ENCODE measurements at regions not wholly inside any gene's neighbourhood (a gene's known extent, or its start where the extent isn't known, plus 50 kb on each side); places are given as distances from the start of the nearest gene placed in this dataset.

DNA sequence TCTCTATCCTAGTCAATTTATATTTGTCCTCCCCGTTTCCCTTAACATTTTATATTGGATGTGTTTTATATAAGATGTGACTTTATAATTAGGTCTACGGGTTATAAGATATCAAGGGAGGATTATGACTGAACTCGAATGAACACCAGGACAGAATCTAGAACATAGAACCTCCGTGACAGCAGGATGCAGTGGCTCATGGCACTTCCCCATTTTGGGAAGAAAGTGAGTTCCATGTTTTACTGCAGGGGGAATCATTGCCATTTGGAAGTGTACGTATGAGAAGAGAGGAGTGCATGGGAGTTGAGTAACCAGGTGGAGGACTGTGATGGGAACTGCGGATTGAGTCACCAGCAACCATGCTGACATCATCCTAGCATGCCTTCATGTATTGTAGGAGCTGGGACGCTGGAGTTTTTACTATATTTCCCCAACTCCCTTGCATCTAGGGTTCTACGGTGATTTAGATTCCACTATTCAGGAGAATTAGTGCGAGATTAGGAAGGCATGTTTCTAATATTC is 56.1 kb upstream of the FOXC1 start:
- no peak for DNase-seq (ENCODE audit: low spot score)
- H4K20me1 ChIP-seq (ENCODE audit: insufficient read depth, poor library complexity, severe bottlenecking) = no peaks in the 10 kb centered on the region
- H3K36me3 ChIP-seq (replicated peaks; ENCODE audit: insufficient read depth, low read depth) = no peaks in the 10 kb centered on the region
- no peaks in the 10 kb centered on the region for H3K9me3 ChIP-seq (ENCODE audit: low read depth)
- no peak for TF ChIP-seq EZH2phosphoT487 (IDR thresholded peaks at IDR 0.05; ENCODE audit: low read depth, severe bottlenecking, unreplicated experiment)
- TF ChIP-seq, protein P1, sequence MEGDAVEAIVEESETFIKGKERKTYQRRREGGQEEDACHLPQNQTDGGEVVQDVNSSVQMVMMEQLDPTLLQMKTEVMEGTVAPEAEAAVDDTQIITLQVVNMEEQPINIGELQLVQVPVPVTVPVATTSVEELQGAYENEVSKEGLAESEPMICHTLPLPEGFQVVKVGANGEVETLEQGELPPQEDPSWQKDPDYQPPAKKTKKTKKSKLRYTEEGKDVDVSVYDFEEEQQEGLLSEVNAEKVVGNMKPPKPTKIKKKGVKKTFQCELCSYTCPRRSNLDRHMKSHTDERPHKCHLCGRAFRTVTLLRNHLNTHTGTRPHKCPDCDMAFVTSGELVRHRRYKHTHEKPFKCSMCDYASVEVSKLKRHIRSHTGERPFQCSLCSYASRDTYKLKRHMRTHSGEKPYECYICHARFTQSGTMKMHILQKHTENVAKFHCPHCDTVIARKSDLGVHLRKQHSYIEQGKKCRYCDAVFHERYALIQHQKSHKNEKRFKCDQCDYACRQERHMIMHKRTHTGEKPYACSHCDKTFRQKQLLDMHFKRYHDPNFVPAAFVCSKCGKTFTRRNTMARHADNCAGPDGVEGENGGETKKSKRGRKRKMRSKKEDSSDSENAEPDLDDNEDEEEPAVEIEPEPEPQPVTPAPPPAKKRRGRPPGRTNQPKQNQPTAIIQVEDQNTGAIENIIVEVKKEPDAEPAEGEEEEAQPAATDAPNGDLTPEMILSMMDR (IDR thresholded peaks at IDR 0.05; ENCODE audit: poor library complexity) = no peak
- TF ChIP-seq EZH2 (IDR thresholded peaks at IDR 0.05; ENCODE audit: borderline replicate concordance) = no peak
- H3K27ac ChIP-seq = no peak overlapping the region
- no peak overlapping the region for H3K4me3 ChIP-seq
- H3K9me2 ChIP-seq (replicated peaks; ENCODE audit: insufficient read depth) = no peaks in the 10 kb centered on the region
- 89% methylated on average over 9 of the region's 9 CpGs for WGBS (ENCODE audit: low lambda C conversion rate, missing lambda C conversion rate)
- H3K4me2 ChIP-seq = no peak overlapping the region
- H3K27me3 ChIP-seq = no peaks in the 10 kb centered on the region
- H3K4me1 ChIP-seq (ENCODE audit: insufficient read depth) = peaks cover 3% of the 10 kb centered on the region
- H2AFZ ChIP-seq = no peak overlapping the region
- no peaks in the 10 kb centered on the region for H3K79me2 ChIP-seq

DNA sequence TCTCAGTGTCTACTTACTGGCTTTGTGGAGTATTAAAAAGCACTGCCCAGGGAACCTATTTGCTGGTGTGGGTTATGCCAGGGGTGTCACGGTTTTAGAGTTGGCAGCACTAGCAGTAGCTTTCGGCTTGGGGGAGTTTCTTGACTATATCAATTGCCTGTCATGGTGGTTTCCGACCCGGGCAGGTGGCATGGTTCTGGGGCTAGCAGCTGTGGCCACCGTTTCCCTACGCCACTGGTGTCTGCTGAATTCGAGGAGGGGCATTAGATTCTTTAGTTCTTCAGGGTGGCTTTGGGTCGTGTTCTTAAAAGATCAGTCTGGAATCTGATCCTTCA is 55.6 kb upstream of the FOXC1 start:
- DNase-seq (ENCODE audit: low spot score) = no peak
- Histone ChIP-seq H3K36me3 (replicated peaks; ENCODE audit: insufficient read depth, low read depth) (no peaks in the 10 kb centered on the region), H4K20me1 (ENCODE audit: insufficient read depth, poor library complexity, severe bottlenecking) (no peaks in the 10 kb centered on the region), H3K27ac (no peak overlapping the region), H3K79me2 (no peaks in the 10 kb centered on the region), H3K4me2 (peak overlapping the region; percentile 72), H3K9me2 (replicated peaks; ENCODE audit: insufficient read depth) (no peaks in the 10 kb centered on the region), H3K9me3 (ENCODE audit: low read depth) (no peaks in the 10 kb centered on the region), H3K27me3 (no peaks in the 10 kb centered on the region), H2AFZ (peak overlapping the region; percentile 64), H3K4me1 (ENCODE audit: insufficient read depth) (peaks cover 3% of the 10 kb centered on the region), H3K4me3 (no peak overlapping the region)
- TF ChIP-seq EZH2phosphoT487 (IDR thresholded peaks at IDR 0.05; ENCODE audit: low read depth, severe bottlenecking, unreplicated experiment) (no peak), EZH2 (IDR thresholded peaks at IDR 0.05; ENCODE audit: borderline replicate concordance) (no peak)
- TF ChIP-seq, protein P1 (IDR thresholded peaks at IDR 0.05; ENCODE audit: poor library complexity) = no peak
- 68% methylated on average over 8 of the region's 8 CpGs for WGBS (ENCODE audit: low lambda C conversion rate, missing lambda C conversion rate)

DNA sequence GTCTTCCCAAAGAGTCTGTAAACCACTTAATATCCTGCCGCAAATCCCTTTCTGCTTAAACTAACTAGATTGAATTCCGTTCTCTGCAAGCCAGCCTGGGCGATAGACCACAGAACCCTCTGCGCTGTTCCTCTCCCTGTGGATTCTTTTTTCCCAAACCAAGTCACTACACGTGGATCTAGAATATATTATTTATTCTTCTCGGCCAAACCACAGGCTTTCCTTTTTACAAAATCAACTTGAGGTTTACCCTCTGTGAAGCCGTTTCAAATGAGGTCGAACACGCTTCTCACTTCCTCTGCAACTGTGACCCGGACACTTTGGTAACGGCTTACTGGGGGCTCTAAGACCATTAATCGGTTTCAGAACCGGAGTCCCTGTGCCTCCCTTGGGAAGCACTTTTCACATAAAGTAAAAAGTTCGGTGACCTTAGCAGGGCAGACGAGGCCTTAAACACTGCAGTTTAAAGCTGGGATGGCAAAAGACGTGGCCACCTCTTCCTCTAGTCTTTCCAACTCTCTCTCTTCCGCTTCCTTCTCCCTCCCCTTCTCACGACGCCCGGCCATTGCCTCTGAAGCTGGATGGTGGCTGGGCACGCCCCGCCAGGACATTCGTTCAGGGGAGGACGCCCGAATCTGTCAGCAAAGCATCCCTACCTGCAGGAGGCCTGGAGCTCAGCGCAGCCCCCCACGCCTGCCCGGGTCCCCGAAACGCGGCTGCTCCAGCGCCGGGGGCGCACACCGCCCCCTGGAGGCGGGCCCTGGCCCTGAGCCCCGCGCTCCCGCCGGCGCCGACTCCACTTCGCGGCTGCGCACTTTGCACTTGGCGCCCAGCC is 55.0 kb upstream of the FOXC1 start:
- H3K4me2 ChIP-seq = peak overlapping the region; percentile 72
- peaks cover 3% of the 10 kb centered on the region for H3K4me1 ChIP-seq (ENCODE audit: insufficient read depth)
- H2AFZ ChIP-seq = peak overlapping the region; percentile 64
- H3K79me2 ChIP-seq = no peaks in the 10 kb centered on the region
- no peaks in the 10 kb centered on the region for H3K27me3 ChIP-seq
- H4K20me1 ChIP-seq (ENCODE audit: insufficient read depth, poor library complexity, severe bottlenecking) = no peaks in the 10 kb centered on the region
- peak overlapping the region; percentile 24 for H3K4me3 ChIP-seq
- peak; percentile 72 for DNase-seq (ENCODE audit: low spot score)
- no peaks in the 10 kb centered on the region for H3K9me3 ChIP-seq (ENCODE audit: low read depth)
- 34% methylated on average over 45 of the region's 46 CpGs for WGBS (ENCODE audit: low lambda C conversion rate, missing lambda C conversion rate)
- peak overlapping the region; percentile 38 for H3K27ac ChIP-seq
- TF ChIP-seq EZH2phosphoT487 (IDR thresholded peaks at IDR 0.05; ENCODE audit: low read depth, severe bottlenecking, unreplicated experiment) (no peak), EZH2 (IDR thresholded peaks at IDR 0.05; ENCODE audit: borderline replicate concordance) (no peak)
- TF ChIP-seq, protein P1 (IDR thresholded peaks at IDR 0.05; ENCODE audit: poor library complexity) = peak; percentile 68
- H3K9me2 ChIP-seq (replicated peaks; ENCODE audit: insufficient read depth) = no peaks in the 10 kb centered on the region
- H3K36me3 ChIP-seq (replicated peaks; ENCODE audit: insufficient read depth, low read depth) = no peaks in the 10 kb centered on the region
